ENCODE measurements at regions not wholly inside any gene's neighbourhood (a gene's known extent, or its start where the extent isn't known, plus 50 kb on each side); places are given as distances from the start of the nearest gene placed in this dataset.

DNA sequence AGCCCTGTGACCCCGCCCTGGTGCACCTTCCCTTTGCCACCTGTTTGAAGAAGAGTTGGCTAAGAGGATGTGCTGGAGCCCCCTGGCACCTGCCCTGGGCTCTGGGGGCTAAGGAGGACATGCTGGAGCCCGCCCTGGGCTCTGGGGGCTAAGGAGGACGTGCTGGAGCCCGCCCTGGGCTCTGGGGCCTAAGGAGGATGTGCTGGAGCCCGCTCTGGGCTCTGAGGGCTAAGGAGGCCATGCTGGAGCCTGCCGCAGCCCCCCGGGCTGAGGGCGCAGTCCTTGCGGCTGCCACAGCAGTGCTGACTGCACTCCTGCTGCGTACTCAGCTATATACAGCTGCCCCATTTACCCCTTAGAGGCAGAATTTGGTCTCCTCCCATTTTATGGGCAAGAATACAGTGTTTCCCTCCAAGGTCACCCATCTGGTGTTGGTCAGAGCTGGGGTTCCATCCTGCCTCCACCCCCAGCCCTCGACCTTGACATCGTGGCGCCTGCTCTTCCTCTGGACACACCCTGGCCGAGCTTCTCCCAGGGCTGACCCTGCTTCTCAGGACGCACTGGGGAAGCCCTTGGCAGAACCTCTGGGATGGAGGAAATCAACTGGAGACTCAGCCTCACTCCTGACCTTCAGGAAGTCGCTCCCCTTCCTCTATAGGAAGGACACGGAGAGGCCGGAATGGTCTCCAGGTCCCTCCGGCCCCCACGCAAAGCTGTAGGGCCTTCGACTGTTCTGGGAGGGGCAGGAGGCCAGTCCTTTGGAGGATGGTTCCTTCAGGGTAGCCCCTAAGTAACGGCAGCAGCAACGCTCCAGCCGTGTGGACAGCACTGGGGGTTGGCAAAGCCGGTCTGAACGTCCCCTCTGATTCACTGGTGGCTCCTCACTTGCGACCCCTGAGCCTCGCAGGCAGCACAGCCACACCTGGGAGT is 65.0 kb upstream of the HPCAL1 start:
- no peak for DNase-seq (ENCODE audit: low read depth)

DNA sequence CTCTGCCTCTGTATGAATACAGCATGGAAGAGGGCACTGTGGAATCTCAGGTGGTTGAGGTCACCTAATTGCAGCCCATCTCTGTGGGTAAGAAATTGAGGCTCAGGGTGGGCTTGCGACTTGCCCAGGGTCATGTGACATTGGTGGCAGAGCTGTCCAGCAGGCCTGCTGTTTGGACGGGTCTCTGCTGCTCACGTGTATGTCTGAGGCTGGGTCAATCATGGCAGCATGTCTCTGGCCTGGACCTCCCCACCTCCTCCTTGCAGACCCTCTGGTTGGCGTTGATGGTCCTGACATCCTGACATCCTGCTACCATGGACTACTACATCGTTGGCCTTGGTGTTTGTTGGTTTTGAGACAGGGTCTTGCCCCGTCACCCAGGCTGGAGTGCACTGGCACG is 64.3 kb upstream of the HPCAL1 start:
- no peak for DNase-seq (ENCODE audit: low read depth)

DNA sequence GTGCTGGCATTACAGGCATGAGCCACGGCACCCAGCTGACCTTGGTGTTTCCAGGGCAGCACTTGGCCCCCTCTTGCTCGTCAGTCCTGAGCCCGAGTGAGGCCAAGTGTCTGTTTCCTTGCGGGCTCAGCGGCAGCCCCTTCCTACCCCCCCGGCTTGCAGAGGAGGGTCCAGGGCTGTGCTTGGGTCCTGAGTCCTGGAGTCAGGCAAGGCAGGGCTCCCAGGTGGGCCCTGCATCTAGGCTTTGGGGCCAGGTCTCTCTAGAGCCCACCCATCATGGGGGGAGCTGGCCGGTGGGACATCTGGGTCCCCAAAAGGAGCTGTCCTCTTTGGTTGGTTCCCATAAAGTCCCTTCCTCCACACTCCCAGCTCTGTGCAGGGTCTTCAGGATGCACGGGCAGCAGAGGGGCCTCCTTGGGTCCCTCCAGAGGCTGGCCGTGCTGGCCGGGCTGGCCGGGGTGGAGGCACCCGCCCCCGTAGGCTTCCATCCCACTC is 63.7 kb upstream of the HPCAL1 start:
- no peak for DNase-seq (ENCODE audit: low read depth)

DNA sequence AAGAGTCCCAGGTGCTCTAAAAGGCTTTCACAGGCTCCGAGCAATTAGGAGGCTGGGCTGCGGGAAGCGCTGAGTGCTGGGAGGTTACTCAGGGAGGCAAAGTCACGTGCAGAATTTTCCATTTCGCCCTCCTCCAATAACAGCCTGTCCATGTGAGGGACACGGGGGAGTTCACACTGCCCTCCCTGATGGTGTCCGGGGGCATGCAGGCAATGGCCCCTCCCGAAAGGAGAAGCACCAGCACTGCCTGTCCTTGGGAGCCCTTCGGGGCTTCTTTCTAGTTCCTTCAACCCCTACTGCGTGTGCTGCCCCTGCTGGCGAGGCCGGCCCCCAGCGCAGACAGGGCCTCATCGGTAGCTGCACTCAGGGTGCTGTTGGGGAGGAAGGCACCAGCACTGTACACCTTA is 63.1 kb upstream of the HPCAL1 start:
- no peak for DNase-seq (ENCODE audit: low read depth)

- no peak for DNase-seq (ENCODE audit: low read depth)
These were observed 62.5 kb upstream of the HPCAL1 start for GRCh38 chr2:10240161-10240681.

DNA sequence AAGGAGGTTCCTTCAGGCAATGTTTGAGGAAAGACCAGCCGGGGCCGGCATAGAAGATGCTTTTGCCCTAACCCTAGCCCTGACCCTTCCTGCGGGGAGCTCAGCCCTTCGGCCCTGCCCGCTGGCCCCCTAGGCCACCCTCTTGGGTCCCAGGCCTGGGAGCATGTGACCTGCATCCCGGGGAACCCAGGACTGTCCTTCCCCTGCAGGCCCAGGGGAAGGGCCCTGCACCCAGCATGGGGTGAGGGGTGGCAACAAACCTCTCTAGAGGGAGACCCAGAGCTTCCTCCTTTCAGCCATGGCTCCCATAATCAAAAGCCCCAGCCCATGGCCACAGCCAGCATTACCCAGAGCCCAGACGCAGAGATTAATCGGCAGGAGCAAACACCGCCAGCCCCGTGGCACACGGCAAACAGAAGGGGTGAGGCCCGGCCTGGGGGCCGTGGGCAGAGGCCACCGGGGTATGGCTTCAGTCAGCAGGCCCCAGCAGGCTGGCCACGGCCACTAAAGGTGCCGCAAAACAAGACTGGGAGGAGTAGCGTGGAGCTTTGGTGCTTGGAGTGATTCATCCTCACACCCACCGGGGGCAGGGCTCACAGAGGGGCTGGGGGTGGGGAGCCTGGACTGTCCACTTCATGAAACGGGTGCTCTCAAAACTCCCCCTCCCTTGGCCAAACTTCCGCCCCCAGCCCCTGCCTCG is 61.6 kb upstream of the HPCAL1 start:
- no peak for DNase-seq (ENCODE audit: low read depth)

- DNase-seq (ENCODE audit: low read depth) = no peak
These were observed 60.9 kb upstream of the HPCAL1 start for GRCh38 chr2:10241641-10242430.

- no peak for DNase-seq (ENCODE audit: low read depth)
These were observed 60.3 kb upstream of the HPCAL1 start for GRCh38 chr2:10242451-10242850.

DNA sequence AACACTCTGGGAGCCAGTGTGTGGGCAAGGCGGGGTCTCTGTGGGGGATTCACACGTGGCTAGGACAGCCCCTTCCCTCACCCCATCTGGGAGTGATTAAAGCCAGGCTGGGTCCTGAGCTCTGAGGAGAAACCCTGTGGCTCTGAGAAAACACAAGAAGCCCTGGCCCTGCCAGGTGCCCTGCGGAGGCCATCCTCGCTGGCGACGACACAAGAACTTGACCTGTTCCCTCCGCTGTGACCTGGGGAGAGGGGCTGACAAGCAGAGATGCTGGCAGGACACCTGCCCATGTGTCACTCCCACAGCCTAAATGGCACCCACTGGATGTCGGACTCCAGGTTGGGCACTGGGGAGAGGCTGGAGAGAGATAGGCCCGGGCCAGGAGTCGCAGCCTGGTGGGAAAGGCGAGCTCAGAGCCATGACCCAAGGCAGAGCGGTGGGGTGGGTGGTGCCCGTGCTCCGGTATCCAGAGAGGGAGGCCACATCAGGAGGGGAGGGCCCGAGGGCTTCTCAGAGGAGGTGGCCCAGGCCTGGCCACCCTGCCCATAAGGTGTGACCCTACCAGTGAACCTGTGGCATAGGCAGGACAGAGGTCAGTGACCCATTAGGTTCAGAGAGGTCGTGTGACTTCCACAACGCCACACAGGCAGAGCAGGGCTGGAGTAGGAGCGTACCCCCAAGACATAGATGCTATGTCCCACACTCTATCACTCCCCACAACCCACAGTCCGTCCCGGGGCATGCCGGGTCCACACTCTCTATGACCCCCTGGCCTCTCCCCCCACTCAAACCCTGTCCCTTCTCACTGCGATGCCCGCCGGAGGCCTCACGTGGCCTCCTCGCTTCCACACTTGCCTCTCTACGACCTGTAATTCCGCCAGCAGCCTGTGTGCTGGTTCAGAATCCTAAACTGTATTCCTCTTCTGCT is 59.4 kb upstream of the HPCAL1 start:
- DNase-seq (ENCODE audit: low read depth) = no peak

DNA sequence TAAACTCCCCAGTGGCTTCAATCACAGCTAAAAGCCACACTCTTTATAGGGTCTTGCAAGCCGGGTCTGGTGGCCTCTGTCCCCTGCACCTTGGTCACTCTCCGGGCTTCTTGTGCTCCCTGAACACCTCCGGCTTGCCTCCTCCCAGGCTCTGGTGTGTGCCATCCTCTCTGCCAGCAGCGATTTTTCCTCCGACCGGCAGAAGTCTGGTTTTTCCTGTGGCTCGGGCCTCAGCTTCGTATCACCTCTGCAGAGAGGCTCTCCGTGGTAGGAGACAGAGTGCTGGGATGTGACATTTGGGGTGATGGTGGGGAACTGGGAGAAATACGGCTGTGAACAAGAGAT is 58.8 kb upstream of the HPCAL1 start:
- DNase-seq (ENCODE audit: low read depth) = no peak

DNA sequence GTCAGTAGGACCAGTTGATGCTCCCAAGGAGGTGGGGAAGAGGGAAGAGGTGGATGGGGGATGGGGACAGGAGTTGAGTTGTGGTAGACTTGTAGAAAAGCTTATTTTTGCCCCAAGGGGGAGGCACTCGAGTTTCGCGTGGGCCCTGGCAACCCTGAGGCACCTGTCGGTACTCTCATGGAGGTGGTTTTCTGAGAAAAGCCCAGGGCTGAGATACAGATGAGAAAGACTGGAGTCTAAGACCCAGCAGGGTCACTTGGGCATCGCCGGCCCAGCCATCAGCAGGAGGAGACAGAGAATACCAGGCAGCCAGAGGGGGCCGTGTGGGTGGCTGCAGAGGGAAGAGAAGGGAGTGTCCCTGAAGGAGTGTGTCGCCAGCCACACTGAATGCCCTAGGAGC is 57.7 kb upstream of the HPCAL1 start:
- DNase-seq (ENCODE audit: low read depth) = no peak

- DNase-seq (ENCODE audit: low read depth) = no peak
These were observed 57.0 kb upstream of the HPCAL1 start for GRCh38 chr2:10245661-10246060.

- DNase-seq (ENCODE audit: low read depth) = no peak
These were observed 56.3 kb upstream of the HPCAL1 start for GRCh38 chr2:10246370-10246769.

GRCh38 chr2:10246831-10247230 is 55.9 kb upstream of the HPCAL1 start:
- no peak for DNase-seq (ENCODE audit: low read depth)

DNA sequence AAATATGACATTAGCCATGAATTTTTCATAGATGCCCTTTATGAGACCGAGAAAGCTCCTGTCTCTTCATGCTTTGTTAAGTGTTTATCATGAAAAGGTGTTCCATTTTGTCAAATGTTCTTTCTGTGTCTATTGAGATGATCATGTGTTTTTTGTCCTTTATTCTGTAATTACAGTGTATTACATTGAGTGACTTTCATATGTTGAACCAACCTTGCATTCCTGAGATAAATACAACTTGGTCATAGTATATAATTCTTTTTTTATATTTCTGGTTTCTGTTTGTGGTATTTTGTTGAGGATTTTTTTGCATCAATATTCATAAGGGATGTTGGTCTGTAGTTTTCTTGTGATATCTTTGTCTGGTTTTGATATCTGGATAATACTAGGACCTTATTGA is 52.9 kb upstream of the HPCAL1 start:
- DNase-seq (ENCODE audit: low read depth) = no peak

DNA sequence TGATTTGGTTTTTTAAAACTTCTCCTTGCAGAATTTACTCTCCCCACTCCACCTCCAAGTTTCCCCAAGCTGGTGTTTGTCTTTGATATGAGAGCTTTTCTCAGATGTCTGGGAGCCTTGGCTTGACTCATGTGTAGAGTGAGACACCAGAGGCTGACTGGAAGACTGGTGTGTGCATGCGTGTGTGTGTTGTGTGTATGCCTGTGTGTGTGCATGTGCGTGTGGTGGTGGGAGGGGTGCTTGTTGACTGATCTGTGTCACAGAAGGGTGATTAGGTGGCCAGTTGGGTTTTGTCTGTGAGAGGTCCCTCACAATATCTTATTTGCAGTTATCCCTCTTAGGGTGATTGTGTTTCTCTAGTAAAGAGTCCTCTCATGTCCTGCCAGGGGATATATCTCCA is 50.5 kb upstream of the HPCAL1 start:
- no peak for DNase-seq (ENCODE audit: low read depth)

DNA sequence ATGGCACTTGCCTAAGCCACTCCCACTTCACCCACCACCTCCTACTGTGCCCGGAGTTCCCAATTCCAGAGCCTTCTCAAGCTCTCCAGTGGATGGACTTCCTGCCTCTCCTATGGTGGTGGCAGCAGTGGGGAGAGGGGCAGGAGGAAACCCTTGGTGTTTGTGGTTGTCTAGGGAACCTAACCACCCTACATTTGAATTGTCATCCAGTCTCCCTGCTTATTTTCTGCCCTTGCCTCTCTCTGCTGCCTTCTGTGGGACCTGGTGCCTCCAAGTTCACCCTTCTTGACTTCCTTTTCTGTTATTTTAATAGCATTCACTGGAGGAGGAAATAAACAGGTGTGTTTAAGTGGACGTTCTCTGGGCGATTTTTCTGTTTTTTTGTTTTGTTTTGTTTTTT is 50.0 kb upstream of the HPCAL1 start:
- DNase-seq (ENCODE audit: low read depth) = no peak
